B cell (primary cell): ENCODE measurements at regions not wholly inside any gene's neighbourhood (a gene's known extent, or its start where the extent isn't known, plus 50 kb on each side); places are given as distances from the start of the nearest gene placed in this dataset.
"Not testable (repeated sequence)": the region's sequence is repeated elsewhere in the genome, so short reads cannot be mapped to it uniquely, and the experiment has no call there.

Experiments used
- ATAC-seq: fragments of 200-7000 bp; cut with Tn5 transposase; one replicate; pipeline ENCODE4 v1.10.0; 2021; ENCODE audit warnings: low read depth, mild to moderate bottlenecking, moderate number of reproducible peaks, moderate library complexity
- CTCF ChIA-PET: fragments of 350-600 bp; sonication (Branson Sonifier 250); formaldehyde crosslinking; loops from one replicate; lab custom pipeline; 2021; ENCODE audit warnings: antibody characterized with exemption, inconsistent platforms; lab: Charles Lee
- POLR2A ChIA-PET: fragments of 350-600 bp; sonication (Branson Sonifier 250); formaldehyde crosslinking; loops from one replicate; lab custom pipeline; 2021; ENCODE audit warnings: antibody characterized with exemption; lab: Charles Lee
- DNase-seq: peaks from one replicate; pipeline ENCODE4 v3.0.0; 2013
- H2AFZ ChIP-seq: 2 replicates; pipeline ENCODE4 v1.6.1; 2012; ENCODE audit warnings: mild to moderate bottlenecking, low read depth, low read length; ENCODE audit not compliant: insufficient read depth, poor library complexity, severe bottlenecking
- H3K27ac ChIP-seq, 2 donors: 1 replicate in 1 of 2; 2 replicates in 1 of 2; pipeline ENCODE4 v1.5.1; 2012 to 2013; ENCODE audit warnings: low read length in 2 of 2, mild to moderate bottlenecking in 2 of 2, moderate library complexity in 1 of 2
- H3K27me3 ChIP-seq, 4 experiments: fragments of 200-600 bp in 1 of 4; sonication (generic) in 1 of 4; replicated peaks in 1 of 4; 1 replicate in 2 of 4; 2 replicates in 2 of 4; pipeline versions ENCODE4 v1.6.1 to v1.7.0; 2013 to 2016; ENCODE audit warnings: low read length in 3 of 4, mild to moderate bottlenecking in 2 of 4, mixed read lengths in 1 of 4, moderate library complexity in 1 of 4; ENCODE audit not compliant: insufficient read depth in 4 of 4, control insufficient read depth in 3 of 4; ENCODE audit errors: control extremely low read depth in 1 of 4
- H3K36me3 ChIP-seq, 2 experiments: replicated peaks in 1 of 2; 1 replicate in 1 of 2; 2 replicates in 1 of 2; pipeline versions ENCODE4 v1.6.1 to v1.7.1; 2013; ENCODE audit warnings: low read length in 1 of 2; ENCODE audit not compliant: insufficient read depth in 2 of 2, control insufficient read depth in 1 of 2; ENCODE audit errors: control extremely low read depth in 1 of 2, extremely low read depth in 1 of 2
- H3K4me1 ChIP-seq, 2 donors: fragments of 200-600 bp in 1 of 2; sonication (generic) in 1 of 2; 1 replicate in 1 of 2; 2 replicates in 1 of 2; pipeline versions ENCODE4 v1.5.1 to v1.6.1; 2013 to 2017; ENCODE audit warnings: low read length in 2 of 2; ENCODE audit not compliant: control insufficient read depth in 2 of 2, insufficient read depth in 2 of 2
- H3K4me2 ChIP-seq: replicated peaks from 2 replicates; pipeline ENCODE3; 2012; ENCODE audit warnings: mild to moderate bottlenecking, low read depth, low read length; ENCODE audit not compliant: poor library complexity, severe bottlenecking
- H3K4me3 ChIP-seq, 5 experiments: fragments of 200-600 bp in 1 of 5; sonication (generic) in 1 of 5; 1 replicate in 3 of 5; 2 replicates in 2 of 5; pipeline versions ENCODE4 v1.5.1 to v1.7.0; 2011 to 2016; ENCODE audit warnings: low read length in 4 of 5, mild to moderate bottlenecking in 4 of 5, low read depth in 2 of 5, control low read depth in 1 of 5, moderate library complexity in 1 of 5; ENCODE audit not compliant: insufficient read depth in 1 of 5; ENCODE audit errors: control extremely low read depth in 1 of 5, extremely low read depth in 1 of 5
- H3K79me2 ChIP-seq: fragments of 200-600 bp; sonication (generic); one replicate; pipeline ENCODE4 v1.6.0; 2016; ENCODE audit warnings: low read length; ENCODE audit not compliant: control insufficient read depth, insufficient read depth
- H3K9ac ChIP-seq: fragments of 200-600 bp; sonication (generic); 2 replicates; pipeline ENCODE4 v1.6.1; 2017; ENCODE audit warnings: mild to moderate bottlenecking, low read length, moderate library complexity
- H3K9me3 ChIP-seq, 3 donors: one replicate each; pipeline versions ENCODE4 v1.6.1 to v1.7.1; 2013; ENCODE audit warnings: low read length in 2 of 3; ENCODE audit not compliant: control insufficient read depth in 2 of 3, insufficient read depth in 1 of 3; ENCODE audit errors: control extremely low read depth in 1 of 3
- H4K20me1 ChIP-seq: 2 replicates; pipeline ENCODE4 v1.6.0; 2012; ENCODE audit warnings: mild to moderate bottlenecking, low read length; ENCODE audit not compliant: insufficient read depth, control insufficient read depth, poor library complexity, severe bottlenecking
- H3K27ac Mint-ChIP-seq: one replicate; pipeline ENCODE4 v1.8.0; 2021; ENCODE audit warnings: mixed read lengths
- H3K27me3 Mint-ChIP-seq: one replicate; pipeline ENCODE4 v1.8.0; 2021; ENCODE audit warnings: mixed read lengths
- H3K4me1 Mint-ChIP-seq: one replicate; pipeline ENCODE4 v1.8.0; 2021; ENCODE audit warnings: mixed read lengths
- H3K4me3 Mint-ChIP-seq: one replicate; pipeline ENCODE4 v1.8.0; 2021; ENCODE audit warnings: mixed read lengths
- H3K9me3 Mint-ChIP-seq: one replicate; pipeline ENCODE4 v1.8.0; 2022; ENCODE audit warnings: mixed read lengths; ENCODE audit not compliant: insufficient read depth
- CTCF ChIP-seq: fragments of 200-600 bp; IDR thresholded peaks from one replicate; pipeline ENCODE4 v1.8.0; 2022; ENCODE audit warnings: antibody characterized with exemption, mild to moderate bottlenecking
- WGBS: methylation state at CpG from one replicate; pipeline ENCODE4 v1.1.5; 2013; ENCODE audit warnings: missing lambda C conversion rate; ENCODE audit not compliant: insufficient coverage; 5-methylcytosine and 5-hydroxymethylcytosine counted together
- intact Hi-C: fragments of 100-400 bp; cut with micrococcal nuclease; formaldehyde crosslinking; loops from one replicate; pipeline ENCODE4 v1.10.0; 2022

- H3K4me1 ChIP-seq = no peaks in the 10 kb centered on the region
- CTCF ChIA-PET = no interaction called here
- H3K4me2 ChIP-seq = no peak overlapping the region
- no peak overlapping the region for H3K4me3 Mint-ChIP-seq
- no peak for ATAC-seq
- no CpG with 5 or more reads among the region's 1 CpG for WGBS
- POLR2A ChIA-PET = no interaction called here
- H3K9me3 Mint-ChIP-seq = peaks cover 4% of the 10 kb centered on the region
- no peak for TF ChIP-seq CTCF
- H3K27ac Mint-ChIP-seq = no peak overlapping the region
- no peaks in the 10 kb centered on the region for H3K79me2 ChIP-seq
- H3K9me3 ChIP-seq = peaks cover 0 to 4% (median 0%) of the 10 kb centered on the region in 3 donors
- H3K27ac ChIP-seq = no peak overlapping the region
- H2AFZ ChIP-seq = no peak overlapping the region
- no peaks in the 10 kb centered on the region for H3K36me3 ChIP-seq
- no peaks in the 10 kb centered on the region for H3K4me1 Mint-ChIP-seq
- no peaks in the 10 kb centered on the region for H3K27me3 ChIP-seq
- no peak for DNase-seq
- no peaks in the 10 kb centered on the region for H3K27me3 Mint-ChIP-seq
- H4K20me1 ChIP-seq = no peaks in the 10 kb centered on the region
- intact Hi-C loops = no loop called here
- no peak overlapping the region for H3K4me3 ChIP-seq
- no peak overlapping the region for H3K9ac ChIP-seq
These were observed 357.3 kb upstream of the NDST4 start for GRCh38 chr4:115470763-115471162.

- H3K27me3 ChIP-seq, H4K20me1 ChIP-seq, H3K36me3 ChIP-seq, H3K9ac ChIP-seq, intact Hi-C loops, H3K4me1 Mint-ChIP-seq, H3K9me3 ChIP-seq, H3K4me3 ChIP-seq, H3K4me2 ChIP-seq, H3K27me3 Mint-ChIP-seq, H3K27ac ChIP-seq, H3K27ac Mint-ChIP-seq, H3K79me2 ChIP-seq, H2AFZ ChIP-seq, ATAC-seq, DNase-seq, H3K4me3 Mint-ChIP-seq, POLR2A ChIA-PET, H3K4me1 ChIP-seq, CTCF ChIA-PET, H3K9me3 Mint-ChIP-seq: not testable (repeated sequence)
- WGBS = 75% methylated on average over 2 of the region's 4 CpGs
These were observed 345.9 kb upstream of the NDST4 start for GRCh38 chr4:115459301-115459700.
